ENCODE measurements at regions not wholly inside any gene's neighbourhood (a gene's known extent, or its start where the extent isn't known, plus 50 kb on each side); places are given as distances from the start of the nearest gene placed in this dataset.

- TF ChIP-seq POLR2A (IDR thresholded peaks at IDR 0.05; ENCODE audit: low read depth, low read length) (no peak), POLR2AphosphoS5 (IDR thresholded peaks at IDR 0.05; ENCODE audit: low read depth, low read length) (no peak), TAF1 (IDR thresholded peaks at IDR 0.05; ENCODE audit: low read depth, low read length) (no peak), SPI1 (IDR thresholded peaks at IDR 0.05; ENCODE audit: low read depth, low read length) (no peak)
Observed at GRCh38 chr14:38824706-38825105, 278.3 kb downstream of the SEC23A start.

All from GM12891 (cell line).